GM19372 (cell line): ENCODE measurements at regions not wholly inside any gene's neighbourhood (a gene's known extent, or its start where the extent isn't known, plus 50 kb on each side); places are given as distances from the start of the nearest gene placed in this dataset.

Experiments
- ATAC-seq: cut with Tn5 transposase; IDR thresholded peaks from one replicate; pipeline ENCODE4 v1.9.1; 2021; ENCODE audit warnings: mild to moderate bottlenecking, low read depth, moderate library complexity; ENCODE audit not compliant: unreplicated experiment

- no peak for ATAC-seq
Measured at GRCh38 chr1:232484856-232485255, 145.1 kb downstream of the SIPA1L2 start.

- ATAC-seq, result no peak
Measured at GRCh38 chr1:232483826-232484225, 146.1 kb downstream of the SIPA1L2 start.

- no peak for ATAC-seq
Measured at GRCh38 chr1:232481091-232481490, 148.8 kb downstream of the SIPA1L2 start.

GRCh38 chr1:232477728-232478127, 152.2 kb downstream of the SIPA1L2 start:
- ATAC-seq, result no peak

- ATAC-seq, result no peak
Measured at GRCh38 chr1:232476538-232476950, 153.4 kb downstream of the SIPA1L2 start.

- ATAC-seq, result no peak
Measured at GRCh38 chr1:232474826-232475225, 155.1 kb downstream of the SIPA1L2 start.

- ATAC-seq, result no peak
Measured at GRCh38 chr1:232473900-232474299, 156.0 kb downstream of the SIPA1L2 start.

GRCh38 chr1:232473324-232473723, 156.6 kb downstream of the SIPA1L2 start:
- no peak for ATAC-seq

GRCh38 chr1:232472485-232473041, 157.4 kb downstream of the SIPA1L2 start:
- ATAC-seq, result no peak

- no peak for ATAC-seq
Measured at GRCh38 chr1:232471250-232471649, 158.7 kb downstream of the SIPA1L2 start.

GRCh38 chr1:232470711-232471110, 159.2 kb downstream of the SIPA1L2 start:
- no peak for ATAC-seq

GRCh38 chr1:232468249-232468648, 161.7 kb downstream of the SIPA1L2 start:
- ATAC-seq, result no peak

GRCh38 chr1:232467073-232467760, 162.7 kb downstream of the SIPA1L2 start:
- ATAC-seq, result no peak

- no peak for ATAC-seq
Measured at GRCh38 chr1:232464325-232464724, 165.6 kb downstream of the SIPA1L2 start.

- no peak for ATAC-seq
Measured at GRCh38 chr1:232463225-232463624, 166.7 kb downstream of the SIPA1L2 start.

GRCh38 chr1:232462213-232462612, 167.7 kb downstream of the SIPA1L2 start:
- ATAC-seq, result no peak

GRCh38 chr1:232459826-232460225, 170.1 kb downstream of the SIPA1L2 start:
- ATAC-seq, result no peak

GRCh38 chr1:232459087-232459486, 170.8 kb downstream of the SIPA1L2 start:
- no peak for ATAC-seq

- ATAC-seq, result no peak
Measured at GRCh38 chr1:232457595-232457994, 172.3 kb downstream of the SIPA1L2 start.

- ATAC-seq, result no peak
Measured at GRCh38 chr1:232456714-232457113, 173.2 kb downstream of the SIPA1L2 start.

- ATAC-seq, result no peak
Measured at GRCh38 chr1:232454227-232454886, 175.6 kb downstream of the SIPA1L2 start.
